ENCODE measurements at regions not wholly inside any gene's neighbourhood (a gene's known extent, or its start where the extent isn't known, plus 50 kb on each side); places are given as distances from the start of the nearest gene placed in this dataset.

- TF ChIP-seq EZH2 (IDR thresholded peaks at IDR 0.05; ENCODE audit: insufficient read depth, poor library complexity, severe bottlenecking) (no peak), EZH2phosphoT487 (IDR thresholded peaks at IDR 0.05; ENCODE audit: insufficient read depth, low read depth) (no peak)
These were observed 123.4 kb upstream of the IRX3 start for GRCh38 chr16:54409982-54410381.

All from GM23248 (cell line).